Glomerular endothelial cell (primary cell): ENCODE measurements at regions not wholly inside any gene's neighbourhood (a gene's known extent, or its start where the extent isn't known, plus 50 kb on each side); places are given as distances from the start of the nearest gene placed in this dataset.
"Not testable (repeated sequence)": the region's sequence is repeated elsewhere in the genome, so short reads cannot be mapped to it uniquely, and the experiment has no call there.

Experiments used
- DNase-seq: peaks from one replicate; pipeline ENCODE4 v3.0.0-alpha.2; 2011; ENCODE audit warnings: low read depth, low spot score; ENCODE audit errors: extremely low read depth

DNA sequence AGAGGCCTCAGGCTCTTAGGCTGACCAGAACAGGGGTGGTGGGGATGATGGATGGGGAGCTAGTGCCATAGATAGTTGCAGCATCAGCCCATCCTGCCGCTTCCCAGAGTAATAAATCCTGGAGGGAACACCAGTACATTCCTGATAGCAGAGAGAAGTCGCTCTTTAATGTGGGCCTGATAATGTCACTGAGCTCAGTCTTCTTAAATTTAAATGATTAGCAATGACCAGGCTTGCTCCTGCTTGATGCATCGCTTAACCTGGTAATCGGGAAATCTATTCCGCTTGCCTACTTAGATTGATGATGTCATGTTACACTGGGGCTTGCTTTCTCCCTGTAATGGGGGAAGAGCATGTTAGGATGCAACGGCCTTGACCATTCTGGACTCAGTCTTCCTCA, 218.6 kb upstream of the PLXNA2 start:
- no peak for DNase-seq

DNA sequence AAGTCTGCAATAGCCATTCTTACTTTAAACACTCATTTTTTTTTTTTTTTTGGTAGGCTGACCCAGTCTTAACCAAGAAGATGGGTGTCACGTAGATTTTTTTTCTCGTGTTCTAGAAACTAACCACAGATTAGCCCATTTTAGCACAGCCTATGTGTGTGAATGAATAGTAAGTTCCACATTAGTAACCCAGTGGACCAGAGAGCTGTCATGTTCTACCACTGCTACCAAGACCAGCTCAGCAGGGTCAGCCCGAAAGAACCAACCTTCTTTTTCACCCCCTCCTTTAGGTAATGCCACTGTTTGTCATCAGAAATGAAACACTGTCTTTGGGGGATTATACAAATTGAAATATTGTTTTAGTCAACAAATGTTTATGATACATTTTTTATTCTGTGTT, 221.1 kb upstream of the PLXNA2 start:
- DNase-seq, result no peak

DNA sequence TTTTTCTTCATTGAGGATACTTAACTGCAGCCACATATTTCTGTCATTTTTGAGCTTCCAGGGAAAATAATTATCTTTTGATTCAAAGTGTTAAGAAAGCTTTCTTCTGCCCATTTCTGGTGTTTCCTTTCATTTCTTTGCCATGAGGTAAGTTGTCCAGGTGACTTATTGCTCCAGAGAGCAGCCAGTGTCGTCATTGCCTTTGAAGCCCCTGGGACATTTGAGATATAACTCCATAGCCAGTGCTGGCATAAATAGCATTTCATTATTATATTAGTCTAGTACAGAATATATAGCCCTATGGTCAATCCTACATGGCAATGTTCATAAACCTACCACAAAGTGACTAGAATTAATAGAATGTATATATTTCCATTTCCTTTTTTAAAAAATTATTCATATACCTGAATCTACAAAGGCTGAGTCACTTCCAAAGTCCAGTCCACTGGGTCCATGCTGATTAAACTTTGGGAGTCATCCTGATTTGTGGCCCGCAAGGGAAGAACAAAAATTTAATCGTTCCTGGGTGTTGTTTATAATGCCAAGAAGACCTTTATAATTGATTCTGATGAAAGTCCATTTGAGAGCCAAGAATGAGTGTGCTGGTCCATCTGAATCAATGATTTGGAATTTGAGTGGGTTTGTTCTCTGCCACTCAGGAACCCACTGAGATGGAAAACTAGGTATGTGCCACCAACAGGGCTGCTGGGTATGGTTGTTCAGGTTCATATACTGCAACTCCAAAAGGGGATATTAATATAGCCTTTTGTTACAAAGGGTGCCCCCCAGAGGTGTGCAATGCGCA, 221.8 kb upstream of the PLXNA2 start:
- no peak for DNase-seq

- no peak for DNase-seq
Measured at GRCh38 chr1:208467151-208467780, 223.1 kb upstream of the PLXNA2 start.

GRCh38 chr1:208475449-208475848, 231.3 kb upstream of the PLXNA2 start:
- no peak for DNase-seq

DNA sequence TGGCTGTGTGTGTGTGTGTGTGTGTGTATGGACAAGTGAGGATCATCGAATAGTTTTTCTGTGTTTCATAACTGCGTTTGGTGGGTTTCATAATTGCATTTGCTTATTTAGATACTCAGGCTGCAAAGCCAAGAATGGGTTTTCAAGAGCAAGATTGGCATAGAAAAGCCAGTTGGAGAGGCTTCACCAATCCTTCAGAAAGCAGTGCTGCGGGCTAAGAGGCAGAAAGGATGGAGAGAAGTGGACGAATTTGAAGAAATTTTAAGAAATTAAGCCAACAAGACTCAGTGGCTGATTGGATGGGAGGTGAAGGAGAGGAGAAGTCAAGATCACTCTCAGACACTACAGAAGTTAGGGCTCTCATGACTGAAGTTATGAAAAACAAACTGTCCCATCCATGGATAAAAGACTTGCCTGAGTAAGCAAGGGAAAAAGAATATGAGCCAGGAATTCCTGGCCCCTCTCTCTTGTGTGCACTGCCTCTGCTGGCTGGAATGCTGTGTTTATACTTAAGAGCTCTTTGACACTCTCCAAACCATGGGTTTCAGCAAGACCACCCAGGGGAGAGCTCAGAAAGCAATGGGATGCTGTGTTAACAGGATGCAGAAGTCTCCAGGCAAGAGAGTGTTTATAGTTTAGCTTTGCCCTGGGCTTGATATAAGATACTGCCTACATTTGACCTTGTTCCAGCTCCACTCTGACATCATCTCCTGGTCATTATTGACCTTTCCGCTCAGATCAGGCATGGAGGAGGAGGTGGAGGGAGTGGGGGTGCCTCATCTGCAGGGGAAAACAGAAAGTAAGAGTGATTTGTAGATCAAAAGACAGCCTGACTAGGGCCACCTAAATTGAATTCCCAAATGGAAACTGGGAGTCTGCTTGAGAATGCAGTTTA, 232.0 kb upstream of the PLXNA2 start:
- no peak for DNase-seq

DNA sequence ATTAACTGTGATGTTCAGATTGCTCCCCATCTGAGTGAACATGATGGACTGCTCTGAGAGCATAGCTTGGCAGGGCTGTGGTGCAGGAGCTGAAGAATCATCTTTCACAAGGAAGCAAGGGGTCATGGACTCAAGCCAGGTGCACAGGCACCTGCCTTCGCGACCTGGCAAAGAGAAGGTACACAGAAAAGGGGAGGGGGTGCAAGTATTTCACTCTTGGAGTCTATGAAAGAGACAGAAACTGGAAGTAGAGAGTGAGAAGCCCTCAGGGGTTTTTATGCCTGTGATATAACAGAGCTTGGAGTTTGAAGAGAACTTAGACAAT, 232.6 kb upstream of the PLXNA2 start:
- no peak for DNase-seq

DNA sequence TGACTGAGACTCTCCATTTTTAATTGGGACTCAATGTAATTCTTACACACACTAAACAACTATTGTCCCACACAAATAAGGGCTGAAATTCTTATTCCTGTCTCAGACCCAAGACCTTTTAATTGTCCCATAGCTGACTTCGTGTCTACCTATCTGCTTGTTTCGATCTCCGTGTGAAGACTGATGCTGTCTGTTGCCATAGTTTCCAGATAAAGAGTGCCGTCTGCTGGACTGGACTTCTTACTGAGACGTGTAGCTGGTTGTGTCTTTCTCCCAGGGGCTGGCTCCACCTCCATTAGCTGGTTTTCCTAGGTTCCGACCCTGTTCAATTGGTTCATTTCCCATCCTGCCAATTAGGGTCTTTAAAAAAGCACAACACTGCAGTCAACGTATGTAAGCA, 235.3 kb upstream of the PLXNA2 start:
- no peak for DNase-seq

GRCh38 chr1:208485512-208485911, 241.3 kb upstream of the PLXNA2 start:
- DNase-seq, result no peak

- DNase-seq, result no peak
Measured at GRCh38 chr1:208486677-208487076, 242.5 kb upstream of the PLXNA2 start.

GRCh38 chr1:208488432-208488831, 244.2 kb upstream of the PLXNA2 start:
- DNase-seq, result not testable (repeated sequence)

DNA sequence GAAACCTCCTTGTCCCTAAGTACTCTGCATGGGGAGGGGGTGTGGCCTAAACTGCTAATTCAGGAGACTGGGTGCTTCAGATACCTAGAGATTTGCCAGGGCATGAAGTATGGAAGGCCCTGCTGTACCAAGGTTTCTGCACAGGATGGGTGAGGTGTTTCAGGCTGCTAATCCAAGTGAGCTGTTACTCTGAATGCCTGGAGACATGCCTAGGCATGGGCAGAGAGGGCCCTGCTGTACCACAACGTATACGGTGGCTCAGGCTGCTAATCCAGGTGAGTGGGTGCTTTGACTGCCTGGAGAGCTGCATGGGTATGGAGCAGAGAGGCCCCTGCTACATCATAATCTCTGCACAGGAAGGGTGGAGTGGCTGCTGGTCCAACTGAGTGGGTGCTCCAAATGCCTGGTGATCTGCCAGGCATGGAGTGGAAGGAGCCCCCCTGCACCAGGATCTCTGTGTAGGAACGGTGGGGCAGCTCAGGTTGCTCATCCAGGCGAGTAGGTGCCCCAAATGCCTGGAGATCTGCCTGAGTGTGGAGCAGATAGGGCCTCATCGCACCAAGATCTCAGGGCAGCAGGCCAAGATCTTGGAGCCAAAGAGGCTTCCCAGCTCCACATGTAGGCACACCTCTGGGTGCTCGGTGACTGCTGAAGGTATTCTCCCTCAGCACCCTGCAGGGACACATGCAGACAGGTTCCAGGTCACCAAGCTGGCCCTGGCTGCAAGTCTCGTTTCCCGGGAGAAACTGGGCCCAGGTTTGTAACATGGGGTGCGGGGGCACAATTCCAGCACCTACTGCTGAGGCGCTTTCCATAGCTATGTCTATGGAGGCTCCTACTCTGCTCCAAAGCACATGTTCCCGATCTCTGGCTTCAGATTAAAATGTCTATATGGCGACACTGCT, 252.5 kb upstream of the PLXNA2 start:
- no peak for DNase-seq

GRCh38 chr1:208497866-208498541, 253.8 kb upstream of the PLXNA2 start:
- DNase-seq, result no peak

- DNase-seq, result no peak
Measured at GRCh38 chr1:208499026-208499425, 254.8 kb upstream of the PLXNA2 start.

DNA sequence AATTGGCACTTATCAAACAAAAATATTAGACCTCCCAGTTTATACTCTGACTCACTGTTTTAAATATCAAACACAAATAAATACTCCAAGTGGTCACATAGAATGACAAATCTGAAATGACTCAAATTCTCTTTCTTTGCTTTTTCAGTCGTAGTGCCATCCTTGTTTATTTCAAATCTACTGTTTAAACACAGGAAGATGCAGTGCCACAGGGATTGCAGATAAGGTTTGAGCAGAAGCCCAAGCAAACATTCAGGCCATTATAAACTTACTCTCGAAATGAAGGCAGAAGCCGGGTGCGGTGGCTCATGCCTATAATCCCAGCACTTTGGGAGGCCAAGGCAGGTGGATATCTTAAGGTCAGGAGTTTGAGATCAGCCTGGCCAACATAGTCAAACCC, 255.4 kb upstream of the PLXNA2 start:
- no peak for DNase-seq

DNA sequence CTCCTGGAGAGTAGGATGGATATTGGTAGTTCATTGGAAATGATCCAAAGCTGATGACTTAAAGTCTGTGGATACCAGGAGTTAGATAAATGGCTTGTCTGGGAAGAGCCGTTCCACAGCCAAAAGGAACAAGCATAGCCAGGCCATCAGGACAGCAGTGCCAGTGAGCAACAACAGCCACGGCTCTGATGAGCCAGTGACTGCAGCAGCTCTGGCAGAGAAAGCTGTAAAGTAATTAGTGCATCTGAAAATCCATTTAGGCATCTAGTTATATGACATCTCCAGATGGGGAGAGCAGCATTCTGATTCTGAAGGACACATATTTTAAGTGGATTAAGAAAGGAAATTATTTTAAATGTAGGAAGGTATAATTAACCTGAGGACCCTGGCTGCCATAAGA, 256.2 kb upstream of the PLXNA2 start:
- DNase-seq, result no peak

DNA sequence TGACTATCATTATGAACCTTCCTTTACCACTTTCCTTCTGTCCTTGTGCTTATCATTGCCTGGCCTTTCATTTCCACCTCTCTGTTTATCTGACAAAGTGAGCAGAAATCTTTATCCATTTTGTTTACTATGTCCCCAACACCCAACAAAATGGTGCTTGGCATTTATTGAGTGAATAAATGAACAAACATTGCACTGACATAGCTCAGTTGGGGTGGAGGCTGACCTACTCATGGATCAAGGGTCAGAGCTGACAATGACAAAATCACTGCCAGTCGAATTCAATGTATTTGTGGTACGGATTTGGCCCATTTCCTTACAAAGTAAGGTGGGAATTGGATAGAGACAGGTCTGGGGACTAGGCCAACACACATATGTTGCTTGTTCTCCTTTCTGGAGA, 257.4 kb upstream of the PLXNA2 start:
- no peak for DNase-seq

- DNase-seq, result no peak
Measured at GRCh38 chr1:208503787-208504186, 259.6 kb upstream of the PLXNA2 start.

- no peak for DNase-seq
Measured at GRCh38 chr1:208506812-208507211, 262.6 kb upstream of the PLXNA2 start.

GRCh38 chr1:208509072-208509471, 264.9 kb upstream of the PLXNA2 start:
- no peak for DNase-seq
